ENCODE measurements at regions not wholly inside any gene's neighbourhood (a gene's known extent, or its start where the extent isn't known, plus 50 kb on each side); places are given as distances from the start of the nearest gene placed in this dataset.
"Not testable (repeated sequence)": the region's sequence is repeated elsewhere in the genome, so short reads cannot be mapped to it uniquely, and the experiment has no call there.

- DNase-seq (ENCODE audit: low read depth, low spot score), result no peak
Measured at GRCh38 chr6:159642995-159643394, 50.0 kb downstream of the SOD2 start.

- DNase-seq (ENCODE audit: low read depth, low spot score), result no peak
Measured at GRCh38 chr6:159642481-159642880, 50.6 kb downstream of the SOD2 start.

- no peak for DNase-seq (ENCODE audit: low read depth, low spot score)
Measured at GRCh38 chr6:159640722-159641482, 52.1 kb downstream of the SOD2 start.

GRCh38 chr6:159640322-159640721 is 52.7 kb downstream of the SOD2 start:
- DNase-seq (ENCODE audit: low read depth, low spot score), result no peak

- no peak for DNase-seq (ENCODE audit: low read depth, low spot score)
Measured at GRCh38 chr6:159639721-159640120, 53.3 kb downstream of the SOD2 start.

GRCh38 chr6:159633196-159633595 is 59.8 kb downstream of the SOD2 start:
- DNase-seq (ENCODE audit: low read depth, low spot score), result no peak

- DNase-seq (ENCODE audit: low read depth, low spot score), result no peak
Measured at GRCh38 chr6:159631886-159632285, 61.2 kb downstream of the SOD2 start.

GRCh38 chr6:159627939-159628338 is 65.1 kb downstream of the SOD2 start:
- DNase-seq (ENCODE audit: low read depth, low spot score), result no peak

GRCh38 chr6:159626506-159626905 is 66.5 kb downstream of the SOD2 start:
- not testable (repeated sequence) for DNase-seq (ENCODE audit: low read depth, low spot score)

GRCh38 chr6:159623156-159623555 is 69.9 kb downstream of the SOD2 start:
- DNase-seq (ENCODE audit: low read depth, low spot score), result no peak

GRCh38 chr6:159620947-159621346 is 72.1 kb downstream of the SOD2 start:
- DNase-seq (ENCODE audit: low read depth, low spot score), result no peak

- no peak for DNase-seq (ENCODE audit: low read depth, low spot score)
Measured at GRCh38 chr6:159617444-159617843, 75.6 kb downstream of the SOD2 start.

GRCh38 chr6:159616456-159616855 is 76.6 kb downstream of the SOD2 start:
- DNase-seq (ENCODE audit: low read depth, low spot score), result no peak

GRCh38 chr6:159615918-159616317 is 77.1 kb downstream of the SOD2 start:
- DNase-seq (ENCODE audit: low read depth, low spot score), result no peak

- no peak for DNase-seq (ENCODE audit: low read depth, low spot score)
Measured at GRCh38 chr6:159610881-159611280, 82.2 kb downstream of the SOD2 start.

GRCh38 chr6:159609652-159610178 is 83.3 kb downstream of the SOD2 start:
- no peak for DNase-seq (ENCODE audit: low read depth, low spot score)

GRCh38 chr6:159608961-159609651 is 83.9 kb downstream of the SOD2 start:
- peak; percentile 69 for DNase-seq (ENCODE audit: low read depth, low spot score)

- DNase-seq (ENCODE audit: low read depth, low spot score), result no peak
Measured at GRCh38 chr6:159606786-159607185, 86.3 kb downstream of the SOD2 start.

GRCh38 chr6:159604443-159604956 is 88.5 kb downstream of the SOD2 start:
- DNase-seq (ENCODE audit: low read depth, low spot score), result no peak

GRCh38 chr6:159602431-159603041 is 90.5 kb downstream of the SOD2 start:
- DNase-seq (ENCODE audit: low read depth, low spot score), result peak; percentile 51

- no peak for DNase-seq (ENCODE audit: low read depth, low spot score)
Measured at GRCh38 chr6:159601211-159601610, 91.8 kb downstream of the SOD2 start.

- no peak for DNase-seq (ENCODE audit: low read depth, low spot score)
Measured at GRCh38 chr6:159595173-159595572, 97.9 kb downstream of the SOD2 start.
